GM10248 (cell line): ENCODE measurements at regions not wholly inside any gene's neighbourhood (a gene's known extent, or its start where the extent isn't known, plus 50 kb on each side); places are given as distances from the start of the nearest gene placed in this dataset.

ENCODE experiments used
- CTCF ChIA-PET: fragments of 300-600 bp; sonication (Branson Sonifier 250); formaldehyde crosslinking; extraction: SDS; loops from one replicate; lab custom pipeline; 2021; ENCODE audit warnings: antibody characterized with exemption; lab: Yijun Ruan, JAX
- POLR2A ChIA-PET: fragments of 350-650 bp; sonication (Branson Sonifier 250); formaldehyde crosslinking; extraction: SDS; loops from one replicate; lab custom pipeline; 2020; ENCODE audit warnings: antibody characterized with exemption; lab: Yijun Ruan, JAX
- DNase-seq: peaks from one replicate; pipeline ENCODE4 v3.0.0; 2012; ENCODE audit errors: extremely low spot score
- TF ChIP-seq, protein P1 (sequence below): IDR thresholded peaks from 2 replicates; pipeline ENCODE4 v1.5.1; 2012; ENCODE audit warnings: mild to moderate bottlenecking, low read depth; ENCODE audit errors: extremely low read depth, missing control alignments, control extremely low read depth

DNA sequence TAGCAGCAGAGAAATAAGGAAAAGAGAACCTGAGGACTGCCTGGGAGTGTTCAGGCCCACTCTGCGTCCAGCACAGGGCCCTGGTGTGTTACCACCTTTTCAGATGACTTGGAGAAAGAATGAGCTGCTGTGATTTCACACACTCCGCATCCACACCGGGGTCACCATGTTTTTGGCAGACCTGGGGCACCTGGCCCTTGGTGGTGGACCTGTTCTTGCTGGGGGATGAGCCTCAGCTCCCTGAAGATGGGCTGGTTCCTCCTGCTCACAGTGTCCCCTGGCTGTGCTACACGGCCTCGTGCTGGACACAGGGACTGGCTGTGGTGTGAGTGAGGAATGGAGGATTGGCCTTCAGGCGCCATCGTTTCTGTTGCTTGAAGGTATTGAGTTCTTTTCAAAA lies 1381.4 kb downstream of the TBC1D22A start:
- ChIA-PET CTCF (no interaction called here), POLR2A (no interaction called here)
- no peak for DNase-seq
- TF ChIP-seq, protein P1, sequence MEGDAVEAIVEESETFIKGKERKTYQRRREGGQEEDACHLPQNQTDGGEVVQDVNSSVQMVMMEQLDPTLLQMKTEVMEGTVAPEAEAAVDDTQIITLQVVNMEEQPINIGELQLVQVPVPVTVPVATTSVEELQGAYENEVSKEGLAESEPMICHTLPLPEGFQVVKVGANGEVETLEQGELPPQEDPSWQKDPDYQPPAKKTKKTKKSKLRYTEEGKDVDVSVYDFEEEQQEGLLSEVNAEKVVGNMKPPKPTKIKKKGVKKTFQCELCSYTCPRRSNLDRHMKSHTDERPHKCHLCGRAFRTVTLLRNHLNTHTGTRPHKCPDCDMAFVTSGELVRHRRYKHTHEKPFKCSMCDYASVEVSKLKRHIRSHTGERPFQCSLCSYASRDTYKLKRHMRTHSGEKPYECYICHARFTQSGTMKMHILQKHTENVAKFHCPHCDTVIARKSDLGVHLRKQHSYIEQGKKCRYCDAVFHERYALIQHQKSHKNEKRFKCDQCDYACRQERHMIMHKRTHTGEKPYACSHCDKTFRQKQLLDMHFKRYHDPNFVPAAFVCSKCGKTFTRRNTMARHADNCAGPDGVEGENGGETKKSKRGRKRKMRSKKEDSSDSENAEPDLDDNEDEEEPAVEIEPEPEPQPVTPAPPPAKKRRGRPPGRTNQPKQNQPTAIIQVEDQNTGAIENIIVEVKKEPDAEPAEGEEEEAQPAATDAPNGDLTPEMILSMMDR, result no peak

DNA sequence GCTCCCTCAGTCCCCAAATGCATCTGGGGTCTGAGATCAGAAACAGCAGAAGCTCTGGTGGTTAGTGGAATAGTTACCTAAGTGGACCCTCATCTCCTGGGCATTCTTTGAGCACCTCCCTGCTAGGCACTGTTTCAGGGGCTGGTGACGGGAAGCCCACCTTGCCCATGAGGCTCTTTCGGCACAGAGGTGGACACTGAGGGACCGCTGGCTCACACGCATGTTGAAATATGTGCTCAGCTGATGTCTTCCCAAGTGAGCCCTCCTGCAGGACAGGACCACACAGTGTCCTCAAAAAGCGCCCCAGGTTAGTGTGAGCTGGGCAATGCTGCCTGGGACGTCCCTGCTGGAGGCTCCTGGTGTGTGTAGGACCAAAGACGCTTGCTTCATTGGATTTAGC lies 1379.9 kb downstream of the TBC1D22A start:
- ChIA-PET POLR2A (no interaction called here), CTCF (no interaction called here)
- TF ChIP-seq, protein P1, result no peak
- no peak for DNase-seq

DNA sequence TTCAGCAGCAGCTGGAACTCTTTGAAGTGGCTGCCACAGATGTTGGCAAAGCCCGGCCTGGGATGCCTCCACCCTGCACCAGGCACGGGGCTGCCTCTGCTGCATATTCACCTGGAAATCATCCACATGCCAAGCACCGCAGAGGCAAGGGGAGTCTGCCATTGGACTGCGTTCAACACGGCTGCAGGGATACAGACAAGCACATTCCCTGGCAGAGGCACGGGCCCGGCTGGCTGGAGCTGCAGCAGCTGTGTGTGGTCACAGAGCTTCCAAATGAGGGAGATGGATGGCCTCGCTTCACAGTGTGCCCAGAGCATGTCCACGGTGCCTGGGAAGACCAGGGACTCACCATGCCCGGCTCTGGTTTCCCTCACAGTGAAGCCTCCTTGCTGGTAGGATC lies 1378.9 kb downstream of the TBC1D22A start:
- TF ChIP-seq, protein P1, result no peak
- ChIA-PET POLR2A (no interaction called here), CTCF (no interaction called here)
- no peak for DNase-seq

DNA sequence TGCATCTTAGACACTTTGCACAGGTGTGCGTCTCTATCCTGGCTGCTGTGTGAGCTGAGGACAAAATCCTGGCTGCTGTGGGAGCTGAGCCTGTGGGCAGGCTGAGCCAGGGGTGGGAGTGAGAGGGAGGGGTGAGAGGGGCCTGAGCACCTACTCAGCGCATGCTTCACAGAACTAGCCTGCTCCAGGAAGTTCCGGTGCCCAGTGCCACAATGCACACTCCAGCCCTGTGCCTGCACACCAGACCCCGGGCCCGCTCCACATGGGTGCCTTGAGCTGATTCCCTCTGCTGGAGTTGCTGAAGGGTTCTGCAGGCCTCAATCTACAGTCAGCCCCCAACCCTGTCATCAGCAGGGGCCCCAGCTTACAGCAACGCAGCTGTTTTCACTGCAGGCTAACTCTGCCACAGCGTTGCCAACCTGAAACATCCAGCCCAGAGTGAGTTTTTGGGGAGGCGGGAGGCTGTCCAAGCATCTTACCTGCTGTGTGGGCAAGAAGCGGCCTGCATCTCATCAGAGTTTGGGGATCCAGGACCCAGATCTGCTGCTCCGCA lies 1377.9 kb downstream of the TBC1D22A start:
- ChIA-PET CTCF (no interaction called here), POLR2A (no interaction called here)
- DNase-seq, result no peak
- TF ChIP-seq, protein P1, result no peak

DNA sequence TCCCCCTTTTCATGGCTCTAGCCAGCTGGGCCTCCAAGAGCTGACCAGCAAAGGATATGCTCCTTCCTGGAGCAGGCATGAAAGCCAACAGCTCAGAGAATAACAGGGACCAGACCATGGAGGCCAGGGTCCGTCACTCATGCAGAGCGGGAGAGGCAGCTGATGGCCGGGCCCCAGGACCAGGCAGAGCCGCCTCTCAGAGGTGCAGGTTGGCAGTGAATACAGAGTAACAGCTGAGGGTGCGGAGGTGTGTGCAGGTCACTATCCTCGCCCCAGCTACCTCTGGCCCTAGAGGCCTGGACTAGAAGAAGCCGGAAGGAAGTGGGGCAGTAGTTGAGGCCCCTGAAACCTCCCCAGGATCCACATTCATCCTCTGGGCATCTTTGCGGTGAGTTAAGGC lies 1377.3 kb downstream of the TBC1D22A start:
- DNase-seq, result no peak
- POLR2A ChIA-PET, result no interaction called here
- TF ChIP-seq, protein P1, result no peak
- CTCF ChIA-PET, result no interaction called here

DNA sequence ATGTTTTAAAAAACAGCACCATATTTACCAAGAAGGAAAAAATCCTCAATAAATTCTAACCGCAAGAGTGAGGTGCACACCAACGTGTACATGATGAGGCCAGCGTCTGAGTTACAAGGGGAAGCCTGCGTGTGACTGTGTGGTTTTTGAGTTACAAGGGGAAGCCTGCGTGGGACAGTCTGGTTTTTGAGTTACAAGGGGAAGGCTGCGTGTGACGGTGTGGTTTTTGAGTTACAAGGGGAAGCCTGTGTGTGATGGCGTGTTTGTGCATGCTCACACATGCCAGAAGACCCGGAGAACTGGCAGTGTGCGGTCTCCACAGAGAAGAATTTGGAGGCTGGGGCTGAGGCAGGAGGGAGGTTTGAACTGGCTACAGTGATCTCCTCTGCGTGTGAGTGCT lies 1376.4 kb downstream of the TBC1D22A start:
- ChIA-PET CTCF (no interaction called here), POLR2A (no interaction called here)
- DNase-seq, result no peak
- TF ChIP-seq, protein P1, result no peak
